ENCODE measurements at regions not wholly inside any gene's neighbourhood (a gene's known extent, or its start where the extent isn't known, plus 50 kb on each side); places are given as distances from the start of the nearest gene placed in this dataset.

GRCh38 chr10:78182841-78183240 lies 149.2 kb downstream of the RPS24 start:
- no peaks in the 10 kb centered on the region for H3K9me3 ChIP-seq
- TF ChIP-seq CTCF (IDR thresholded peaks at IDR 0.05 in 4 of 5, conservative IDR thresholded peaks at IDR 0.05 in 1 of 5) (no peak), POLR2A (IDR thresholded peaks at IDR 0.05) (no peak)
- ATAC-seq (no peak), DNase-seq (no peak)
- no peak overlapping the region for H3K27ac ChIP-seq
- no peak overlapping the region for H3K4me3 ChIP-seq
- H3K27me3 ChIP-seq, result peaks cover 0 to 5% (median 3%) of the 10 kb centered on the region in 3 donors
- intact Hi-C loops (cut with DNase I; ENCODE audit: low total_unique reads), result no loop called here
- peaks cover 0 to 11% of the 10 kb centered on the region in 2 donors for H3K4me1 ChIP-seq
- no peaks in the 10 kb centered on the region for H3K36me3 ChIP-seq
- in situ Hi-C loops (cut with MboI; ENCODE audit: low sequenced_read_pairs in 4 of 4), result no loop called here

DNA sequence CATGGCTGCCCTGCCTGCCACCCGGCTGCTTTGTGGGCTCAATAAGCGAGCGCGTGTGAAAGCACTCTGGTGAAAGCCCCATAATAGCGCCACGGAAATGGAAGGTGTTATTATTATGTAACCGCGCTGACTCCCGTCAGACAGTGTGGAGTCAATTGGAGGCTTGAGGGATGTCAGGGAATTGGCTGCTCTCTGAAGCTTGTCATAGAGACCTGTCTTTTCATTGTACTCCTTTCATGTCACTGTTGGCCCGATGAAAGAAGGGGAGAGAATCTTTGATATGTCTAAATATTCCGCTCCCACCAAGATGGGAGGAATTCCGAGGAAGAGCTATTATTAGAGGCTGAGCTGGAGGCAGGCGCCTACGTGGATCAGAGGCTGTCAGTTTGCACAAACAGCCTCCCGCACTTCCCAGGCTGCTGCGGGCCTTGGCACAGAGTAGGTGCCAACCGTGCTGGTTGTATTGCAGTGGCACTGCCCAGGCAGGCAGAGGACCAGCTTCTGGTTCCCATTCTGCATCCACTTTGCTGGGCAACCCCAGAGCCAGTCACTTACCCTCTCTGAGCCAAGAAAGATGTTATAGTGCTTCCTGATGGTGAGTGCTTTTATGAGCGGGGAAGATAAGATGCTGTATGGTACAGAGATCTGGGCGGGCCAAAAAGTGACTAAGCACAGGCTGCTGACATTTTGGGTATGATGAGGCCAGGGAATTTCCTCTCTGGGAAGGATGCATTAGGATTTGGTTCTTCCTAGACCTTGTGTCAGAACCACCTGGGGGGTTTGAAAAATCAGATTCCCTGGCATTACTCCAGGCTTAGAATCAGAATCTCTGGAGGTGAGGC lies 151.4 kb downstream of the RPS24 start:
- intact Hi-C loops (cut with DNase I; ENCODE audit: low total_unique reads), result no loop called here
- Histone ChIP-seq H3K4me3 (no peak overlapping the region), H3K36me3 (no peaks in the 10 kb centered on the region), H3K27me3 (no peaks in the 10 kb centered on the region), H3K4me1 (peaks cover 0 to 11% of the 10 kb centered on the region in 2 donors), H3K27ac (no peak overlapping the region), H3K9me3 (no peaks in the 10 kb centered on the region)
- DNase-seq, result no peak
- TF ChIP-seq CTCF (IDR thresholded peaks at IDR 0.05 in 4 of 5, conservative IDR thresholded peaks at IDR 0.05 in 1 of 5), result no peak
- no peak for TF ChIP-seq POLR2A (IDR thresholded peaks at IDR 0.05)
- ATAC-seq, result no peak
- in situ Hi-C loops (cut with MboI; ENCODE audit: low sequenced_read_pairs in 4 of 4), result no loop called here

GRCh38 chr10:78185693-78186055 lies 152.0 kb downstream of the RPS24 start:
- no peak overlapping the region for H3K4me3 ChIP-seq
- DNase-seq, result no peak
- no peaks in the 10 kb centered on the region for H3K36me3 ChIP-seq
- H3K27ac ChIP-seq, result no peak overlapping the region
- no peaks in the 10 kb centered on the region for H3K27me3 ChIP-seq
- intact Hi-C loops (cut with DNase I; ENCODE audit: low total_unique reads), result no loop called here
- TF ChIP-seq CTCF (IDR thresholded peaks at IDR 0.05 in 4 of 5, conservative IDR thresholded peaks at IDR 0.05 in 1 of 5), result no peak
- no peak for TF ChIP-seq POLR2A (IDR thresholded peaks at IDR 0.05)
- in situ Hi-C loops (cut with MboI; ENCODE audit: low sequenced_read_pairs in 4 of 4), result no loop called here
- H3K9me3 ChIP-seq, result no peaks in the 10 kb centered on the region
- peaks cover 0 to 11% of the 10 kb centered on the region in 2 donors for H3K4me1 ChIP-seq
- ATAC-seq, result peak in 1 of 2 donors; percentile 44

- ATAC-seq, result no peak
- peaks cover 0 to 11% of the 10 kb centered on the region in 2 donors for H3K4me1 ChIP-seq
- in situ Hi-C loops (cut with MboI; ENCODE audit: low sequenced_read_pairs in 4 of 4), result no loop called here
- H3K27me3 ChIP-seq, result no peaks in the 10 kb centered on the region
- H3K4me3 ChIP-seq, result no peak overlapping the region
- no peak overlapping the region for H3K27ac ChIP-seq
- DNase-seq, result no peak
- H3K36me3 ChIP-seq, result no peaks in the 10 kb centered on the region
- TF ChIP-seq CTCF (IDR thresholded peaks at IDR 0.05 in 4 of 5, conservative IDR thresholded peaks at IDR 0.05 in 1 of 5) (no peak), POLR2A (IDR thresholded peaks at IDR 0.05) (no peak)
- no peaks in the 10 kb centered on the region for H3K9me3 ChIP-seq
- intact Hi-C loops (cut with DNase I; ENCODE audit: low total_unique reads), result no loop called here
These were observed 152.9 kb downstream of the RPS24 start for GRCh38 chr10:78186572-78186971.

Measured in gastrocnemius medialis (tissue), 4 donors.